RWPE1 (cell line): ENCODE measurements at regions not wholly inside any gene's neighbourhood (a gene's known extent, or its start where the extent isn't known, plus 50 kb on each side); places are given as distances from the start of the nearest gene placed in this dataset.

Experiments
- CTCF ChIA-PET: fragments of 350-600 bp; sonication (Branson Sonifier 250); formaldehyde crosslinking; extraction: SDS; loops from one replicate; lab custom pipeline; 2021; lab: Yijun Ruan, JAX
- POLR2A ChIA-PET: fragments of 400-600 bp; formaldehyde crosslinking; extraction: SDS; loops from one replicate; lab custom pipeline; 2020; ENCODE audit warnings: antibody characterized with exemption; ENCODE audit not compliant: low non-redundant PET; lab: Yijun Ruan, JAX
- DNase-seq: peaks from one replicate; pipeline ENCODE4 v3.0.0; 2012; ENCODE audit warnings: low spot score
- H3K27ac ChIP-seq: fragments of 450-650 bp; 2 replicates; pipeline ENCODE4 v1.5.1; 2017
- TF ChIP-seq, protein P1 (sequence below): fragments of 450-650 bp; conservative IDR thresholded peaks from 2 replicates; pipeline ENCODE4 v1.5.1; 2017; ENCODE audit warnings: low read depth, mild to moderate bottlenecking

DNA sequence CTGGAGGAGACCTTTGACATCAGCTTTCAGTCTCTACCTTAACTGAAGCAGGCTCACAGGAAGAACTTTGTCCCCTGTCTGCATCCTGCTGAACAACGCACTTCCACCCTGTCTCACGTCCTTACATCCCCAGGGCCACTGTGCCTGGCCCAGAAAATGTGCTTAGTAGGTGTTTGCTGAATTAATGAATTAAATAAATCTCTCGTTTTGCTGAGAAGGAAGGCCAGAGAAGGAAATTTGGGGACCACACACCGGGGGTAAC, 54.3 kb upstream of the CREB3L1 start:
- H3K27ac ChIP-seq, result no peak overlapping the region
- ChIA-PET CTCF (interaction anchor here (0.6 kb wide), 1 partner anchor 92 kb away, joined by 5 read pairs; no protein-coding TSS in a partner anchor), POLR2A (no interaction called here)
- no peak for DNase-seq
- TF ChIP-seq, protein P1, sequence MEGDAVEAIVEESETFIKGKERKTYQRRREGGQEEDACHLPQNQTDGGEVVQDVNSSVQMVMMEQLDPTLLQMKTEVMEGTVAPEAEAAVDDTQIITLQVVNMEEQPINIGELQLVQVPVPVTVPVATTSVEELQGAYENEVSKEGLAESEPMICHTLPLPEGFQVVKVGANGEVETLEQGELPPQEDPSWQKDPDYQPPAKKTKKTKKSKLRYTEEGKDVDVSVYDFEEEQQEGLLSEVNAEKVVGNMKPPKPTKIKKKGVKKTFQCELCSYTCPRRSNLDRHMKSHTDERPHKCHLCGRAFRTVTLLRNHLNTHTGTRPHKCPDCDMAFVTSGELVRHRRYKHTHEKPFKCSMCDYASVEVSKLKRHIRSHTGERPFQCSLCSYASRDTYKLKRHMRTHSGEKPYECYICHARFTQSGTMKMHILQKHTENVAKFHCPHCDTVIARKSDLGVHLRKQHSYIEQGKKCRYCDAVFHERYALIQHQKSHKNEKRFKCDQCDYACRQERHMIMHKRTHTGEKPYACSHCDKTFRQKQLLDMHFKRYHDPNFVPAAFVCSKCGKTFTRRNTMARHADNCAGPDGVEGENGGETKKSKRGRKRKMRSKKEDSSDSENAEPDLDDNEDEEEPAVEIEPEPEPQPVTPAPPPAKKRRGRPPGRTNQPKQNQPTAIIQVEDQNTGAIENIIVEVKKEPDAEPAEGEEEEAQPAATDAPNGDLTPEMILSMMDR, result no peak

DNA sequence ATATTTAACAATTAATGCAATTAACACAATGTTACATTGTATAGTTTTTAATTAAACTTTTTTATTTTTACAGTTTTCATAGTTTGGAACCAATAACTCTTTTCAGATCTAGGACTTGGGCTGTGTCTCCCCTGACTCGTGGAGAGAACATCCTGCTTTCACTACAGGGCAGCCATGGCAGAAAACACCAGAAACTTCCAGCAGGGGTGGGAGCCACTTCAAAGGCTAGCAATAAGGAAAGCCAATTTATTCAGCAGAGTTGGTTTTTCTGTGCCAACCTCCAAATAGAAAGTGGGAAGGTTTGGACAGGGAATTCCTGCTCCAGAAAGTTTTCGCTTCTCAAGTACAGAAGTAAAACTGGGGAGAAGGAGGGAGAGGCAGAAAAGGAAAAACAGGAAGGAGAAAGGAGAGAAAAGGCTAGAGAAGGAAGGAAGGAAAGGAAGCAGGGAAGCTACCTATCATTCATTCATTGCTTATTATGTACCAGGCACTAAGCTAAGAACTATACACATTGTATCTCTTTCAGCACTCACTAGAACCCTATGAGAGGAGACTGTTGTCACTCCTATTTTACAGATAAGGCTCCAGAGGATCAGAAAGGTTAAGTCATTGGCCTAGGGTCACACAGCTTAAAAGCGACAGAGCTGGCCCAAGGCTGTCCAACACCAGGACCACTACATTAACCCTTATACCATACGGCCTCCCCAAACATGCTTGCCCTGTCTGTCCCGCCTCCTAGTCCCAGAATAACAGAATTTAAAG, 54.8 kb upstream of the CREB3L1 start:
- ChIA-PET POLR2A (no interaction called here), CTCF (no interaction called here)
- TF ChIP-seq, protein P1, result no peak
- DNase-seq, result no peak
- H3K27ac ChIP-seq, result no peak overlapping the region

DNA sequence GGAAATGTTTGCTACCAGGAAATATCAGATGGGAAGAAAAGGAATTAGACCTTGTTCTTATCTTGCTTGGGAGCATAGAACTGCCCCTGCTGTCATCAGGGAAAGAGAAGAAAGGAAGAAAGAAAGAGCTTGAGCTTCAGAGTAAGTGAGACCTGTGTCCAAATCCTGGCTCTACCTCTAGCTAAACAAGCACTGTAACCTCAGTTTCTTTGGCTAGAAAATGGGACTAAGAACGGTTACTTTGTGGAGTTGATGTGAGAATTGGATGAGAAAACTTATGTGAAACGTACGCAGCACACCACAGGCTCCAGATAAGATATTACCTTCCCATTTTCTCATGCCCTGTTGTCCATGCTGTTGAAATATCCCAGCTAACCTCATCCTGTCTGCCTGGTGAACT, 57.1 kb upstream of the CREB3L1 start:
- DNase-seq, result no peak
- CTCF ChIA-PET, result no interaction called here
- TF ChIP-seq, protein P1, result no peak
- POLR2A ChIA-PET, result no interaction called here
- H3K27ac ChIP-seq, result no peak overlapping the region

DNA sequence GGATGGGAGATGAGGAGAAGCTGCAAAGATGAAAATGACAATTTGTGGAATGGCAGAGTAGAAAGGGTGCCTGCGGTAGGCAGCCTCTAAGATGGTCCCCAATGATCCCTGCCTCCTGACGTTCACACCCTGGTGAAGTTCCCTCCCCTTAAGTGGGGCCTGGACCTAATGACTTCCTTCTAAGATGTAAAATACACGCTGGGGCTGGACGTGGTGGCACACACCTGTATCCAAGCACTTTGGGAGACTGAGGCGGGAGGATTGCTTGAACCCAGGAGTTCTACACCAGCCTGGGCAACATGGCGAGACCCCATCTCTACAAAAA, 60.7 kb upstream of the CREB3L1 start:
- POLR2A ChIA-PET, result no interaction called here
- TF ChIP-seq, protein P1, result no peak
- no peak overlapping the region for H3K27ac ChIP-seq
- no peak for DNase-seq
- CTCF ChIA-PET, result interaction anchor here (1.7 kb wide), 1 partner anchor 23 kb away, joined by 4 read pairs; no protein-coding TSS in a partner anchor

DNA sequence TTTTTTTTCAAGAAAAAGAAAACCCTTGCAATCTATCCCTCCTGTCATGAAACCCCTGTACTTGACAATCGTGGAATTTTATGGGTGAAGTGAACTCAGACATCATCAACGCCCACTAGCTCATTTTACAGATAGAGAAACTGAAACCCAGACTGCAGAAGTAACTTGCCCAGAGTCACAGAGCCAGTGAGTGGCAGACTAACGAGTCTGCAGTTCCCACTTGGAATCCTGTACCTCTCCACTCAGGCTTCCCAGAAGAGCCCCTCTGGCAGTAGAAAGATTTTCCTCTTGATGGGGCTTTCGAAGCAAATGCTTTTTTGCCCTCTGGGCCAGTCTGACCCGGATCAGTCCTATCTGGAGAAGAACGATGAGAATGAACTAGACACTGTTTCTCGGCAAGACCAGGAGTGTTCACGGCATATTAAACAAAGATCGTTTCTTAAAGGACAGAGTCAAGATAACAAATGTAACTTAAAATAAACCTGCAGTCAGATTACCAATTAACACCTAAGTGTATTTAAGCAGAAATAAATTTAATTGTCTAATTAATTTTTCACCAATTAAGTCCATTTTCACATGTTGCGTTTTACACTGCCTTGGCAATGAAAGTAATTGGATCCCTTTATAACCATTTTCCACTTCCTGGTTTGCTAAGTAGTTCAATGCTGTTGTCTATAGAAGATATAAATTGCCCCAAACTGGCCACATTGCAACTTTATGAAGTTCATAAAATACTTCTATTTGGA, 61.3 kb upstream of the CREB3L1 start:
- CTCF ChIA-PET, result no interaction called here
- TF ChIP-seq, protein P1, result no peak
- no peak overlapping the region for H3K27ac ChIP-seq
- POLR2A ChIA-PET, result no interaction called here
- DNase-seq, result no peak

DNA sequence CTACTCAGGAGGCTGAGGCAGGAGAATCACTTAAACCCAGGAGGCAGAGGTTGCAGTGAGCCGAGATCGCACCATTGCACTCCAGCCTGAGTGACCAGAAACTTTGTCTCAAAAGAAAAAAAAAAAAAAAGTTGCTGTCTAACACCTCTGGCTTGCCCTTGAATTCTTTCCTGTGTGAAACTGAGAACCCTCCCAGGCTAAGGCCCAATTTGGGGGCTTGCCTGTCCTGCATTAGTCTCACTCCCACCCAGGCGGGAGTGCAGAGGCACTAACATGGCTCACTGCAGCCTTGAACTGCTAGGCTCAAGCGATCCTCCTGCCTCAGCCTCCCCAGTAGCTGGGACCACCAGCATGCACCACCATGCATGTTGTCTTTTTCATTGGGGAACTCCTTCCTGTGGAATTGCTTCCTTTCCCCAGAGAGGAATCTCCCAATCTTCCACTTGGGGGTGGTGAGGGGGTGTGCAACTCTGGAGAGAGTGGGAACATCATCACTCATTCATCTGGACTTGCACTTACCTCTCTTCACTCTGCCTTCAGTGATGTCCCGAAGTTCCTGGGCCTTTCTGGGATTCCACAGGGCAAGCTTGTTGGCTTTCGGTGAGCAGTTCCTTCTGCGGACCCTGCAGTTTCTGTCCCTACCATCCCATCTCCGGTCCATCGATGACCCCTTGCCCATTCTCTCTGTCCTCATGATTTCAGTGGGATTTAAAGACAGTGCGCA, 62.1 kb upstream of the CREB3L1 start:
- TF ChIP-seq, protein P1, result no peak
- ChIA-PET CTCF (no interaction called here), POLR2A (no interaction called here)
- no peak for DNase-seq
- no peak overlapping the region for H3K27ac ChIP-seq
